NCI-H2081 (cell line): ENCODE measurements at regions not wholly inside any gene's neighbourhood (a gene's known extent, or its start where the extent isn't known, plus 50 kb on each side); places are given as distances from the start of the nearest gene placed in this dataset.

Experiments
- DNase-seq, 2 experiments: peaks; one replicate each; lab custom pipeline; 2025; lab: John Stamatoyannopoulos, UW

- peak; percentile 17 to 72 for DNase-seq
Observed at GRCh38 chr10:14468023-14468441, 137.3 kb upstream of the FRMD4A start.

DNA sequence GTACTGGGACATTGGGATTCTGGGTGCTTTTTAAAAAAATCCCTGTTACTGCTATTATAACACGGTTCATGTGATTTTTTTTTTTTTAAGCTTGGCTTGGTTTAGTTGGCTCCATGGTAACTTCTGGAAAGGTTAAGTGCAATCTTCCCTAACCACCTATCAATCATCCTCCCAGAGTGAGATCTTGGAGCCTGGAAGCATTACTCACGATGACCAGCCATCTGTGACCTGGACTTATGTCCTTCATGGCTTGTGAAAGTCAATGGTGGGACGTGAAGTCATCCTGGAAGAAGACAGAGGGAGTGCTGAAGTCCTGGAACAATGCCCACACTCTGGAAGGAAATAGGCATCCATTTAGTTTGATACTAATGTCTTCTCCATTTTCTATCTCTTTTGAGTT is 135.5 kb upstream of the FRMD4A start:
- DNase-seq: no peak

- DNase-seq: no peak
Observed at GRCh38 chr10:14460447-14460846, 129.7 kb upstream of the FRMD4A start.

DNA sequence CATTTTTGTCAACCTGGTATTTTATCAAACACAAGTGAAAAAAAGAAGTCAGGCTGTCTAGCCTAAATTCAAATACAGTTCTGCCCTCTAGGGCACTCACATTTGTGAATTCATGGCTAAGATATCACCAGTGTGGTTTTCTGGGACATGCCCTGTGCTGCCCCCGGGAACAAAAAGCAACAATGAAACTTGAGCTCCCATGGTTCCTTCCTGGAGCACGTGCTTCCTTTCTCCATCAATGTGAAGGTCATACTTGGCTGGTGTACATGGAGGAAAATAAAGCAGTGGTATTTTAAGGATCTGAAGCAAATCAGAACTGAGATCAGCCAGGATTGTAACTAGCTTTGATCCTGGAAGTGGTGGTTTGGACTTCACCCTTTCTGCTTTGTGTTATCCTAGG is 128.9 kb upstream of the FRMD4A start:
- no peak for DNase-seq

GRCh38 chr10:14456870-14457266 is 126.1 kb upstream of the FRMD4A start:
- DNase-seq: no peak

DNA sequence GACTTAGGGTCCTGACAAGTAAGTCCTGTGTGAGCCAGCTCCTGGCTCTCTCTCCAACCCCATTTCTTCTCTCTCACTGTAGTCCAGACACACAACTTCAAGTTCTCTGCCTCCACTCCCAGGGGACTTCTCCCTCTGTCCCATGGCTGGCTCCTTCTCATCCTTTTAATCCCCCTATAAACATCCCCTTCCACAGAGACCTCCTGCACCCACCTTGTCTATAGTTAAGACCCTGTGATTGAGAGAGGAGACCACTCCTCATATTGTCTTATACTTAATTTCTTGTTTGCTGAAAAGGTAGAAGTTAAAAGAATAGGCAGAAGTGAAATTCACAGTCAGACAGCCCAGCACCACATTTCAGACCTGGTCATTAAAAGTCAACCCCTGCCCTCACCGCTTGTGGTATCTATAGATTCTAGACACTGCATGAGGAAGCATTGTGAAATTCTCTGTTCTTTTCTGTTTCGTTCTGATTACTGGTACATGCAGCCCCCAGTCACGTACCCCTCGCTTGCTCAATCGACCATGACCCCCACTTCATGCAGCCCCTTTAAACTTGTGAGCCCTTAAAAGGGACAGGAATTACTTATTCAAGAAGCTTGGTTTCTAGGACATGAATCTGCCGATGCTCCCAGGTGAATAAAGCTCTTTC is 125.6 kb upstream of the FRMD4A start:
- DNase-seq: no peak

- DNase-seq: no peak
Observed at GRCh38 chr10:14454629-14455028, 123.9 kb upstream of the FRMD4A start.

DNA sequence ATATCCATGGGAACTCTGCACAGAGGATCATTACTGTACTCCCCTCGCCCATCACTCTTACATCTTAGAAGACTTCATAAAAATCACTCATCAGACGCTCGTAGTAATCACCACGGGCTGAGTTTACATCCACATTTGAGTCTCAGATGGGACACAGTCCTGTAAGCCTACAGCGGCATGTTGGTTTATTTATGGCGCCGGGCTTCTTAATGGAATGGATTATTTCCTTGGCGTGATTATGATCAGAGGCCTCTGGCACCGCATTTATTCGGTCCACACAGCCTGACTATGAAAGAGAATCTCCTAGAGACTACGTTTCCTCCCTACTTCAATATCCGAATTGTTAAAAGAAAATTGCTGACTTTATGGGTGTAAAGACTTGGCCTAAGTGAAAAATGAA is 123.5 kb upstream of the FRMD4A start:
- no peak for DNase-seq

DNA sequence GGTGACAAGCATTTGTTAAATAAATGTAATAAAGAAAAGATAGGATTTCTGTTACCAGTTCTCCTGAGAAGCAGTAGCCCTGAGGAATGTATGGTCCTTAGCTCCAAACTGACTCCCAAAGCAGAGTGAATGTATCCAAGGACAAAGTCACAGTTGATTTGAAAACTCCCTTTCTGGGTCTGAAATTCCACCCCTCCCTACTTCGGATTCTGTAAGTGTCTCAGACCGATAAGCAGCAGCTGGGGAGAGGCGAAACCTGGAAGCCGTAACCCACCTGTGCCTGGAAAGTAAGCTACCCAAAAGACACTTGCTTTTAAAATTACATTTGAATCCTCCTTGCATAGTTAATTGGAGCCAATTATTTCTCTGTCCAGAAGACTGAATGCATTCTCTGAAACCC is 122.9 kb upstream of the FRMD4A start:
- no peak for DNase-seq

- no peak for DNase-seq
Observed at GRCh38 chr10:14451341-14451740, 120.6 kb upstream of the FRMD4A start.

GRCh38 chr10:14450041-14450491 is 119.3 kb upstream of the FRMD4A start:
- DNase-seq: no peak

DNA sequence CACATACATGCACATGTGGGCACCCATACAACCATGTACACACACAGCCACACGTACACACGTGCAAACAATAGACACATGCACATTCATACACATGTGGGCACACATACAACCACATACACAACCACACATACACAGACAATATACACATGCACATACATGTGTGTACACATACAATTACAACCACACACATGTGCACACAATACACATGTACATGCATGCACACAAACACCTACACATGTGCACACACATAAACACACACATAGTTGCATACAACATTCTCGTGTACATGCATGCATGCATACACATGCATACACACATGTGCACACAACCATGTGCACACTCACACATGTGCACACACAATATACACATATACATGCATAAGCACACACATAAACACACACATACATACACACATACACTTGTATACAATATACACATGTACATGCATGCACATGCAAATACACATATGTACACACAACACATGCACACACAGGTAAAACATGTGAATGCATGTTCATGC is 118.6 kb upstream of the FRMD4A start:
- DNase-seq: no peak

DNA sequence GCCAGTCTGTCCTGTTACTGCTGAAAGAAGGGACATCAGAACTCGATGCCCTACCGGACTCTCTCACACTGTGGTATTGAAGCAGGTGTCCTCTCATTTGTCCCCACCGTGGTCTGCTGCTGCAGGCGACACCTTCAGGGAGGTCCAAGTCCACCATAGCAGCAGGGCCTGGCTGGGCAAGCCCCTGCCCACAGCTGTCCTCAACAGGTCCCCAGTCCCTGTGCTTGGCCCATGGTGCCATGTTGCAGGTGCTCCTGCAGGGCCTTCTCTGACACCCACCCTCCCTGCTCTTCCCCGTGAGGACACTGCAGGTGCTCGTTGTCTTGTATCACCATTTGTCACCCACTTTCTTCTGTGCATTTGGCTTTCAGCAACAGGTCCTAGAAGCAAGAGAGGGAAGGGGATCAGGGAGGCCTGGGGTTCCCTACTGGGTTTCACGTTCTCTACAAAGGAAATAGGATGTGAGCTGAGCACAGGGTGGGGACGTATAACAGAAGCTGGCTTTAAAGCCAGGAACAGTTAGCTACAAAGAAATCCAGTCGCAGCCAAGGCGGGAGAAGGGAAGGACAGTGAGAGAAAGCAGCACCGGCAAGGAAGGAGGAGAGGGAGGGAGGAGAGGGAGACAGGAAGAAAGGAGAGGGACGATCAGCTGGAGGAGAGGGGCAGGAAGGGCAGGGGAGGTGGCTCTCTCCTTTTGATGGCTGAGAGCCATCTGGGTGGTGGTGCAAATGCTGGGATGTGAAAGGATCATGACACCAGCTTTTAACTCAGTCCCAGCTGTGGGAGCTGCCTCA is 117.7 kb upstream of the FRMD4A start:
- DNase-seq: no peak

DNA sequence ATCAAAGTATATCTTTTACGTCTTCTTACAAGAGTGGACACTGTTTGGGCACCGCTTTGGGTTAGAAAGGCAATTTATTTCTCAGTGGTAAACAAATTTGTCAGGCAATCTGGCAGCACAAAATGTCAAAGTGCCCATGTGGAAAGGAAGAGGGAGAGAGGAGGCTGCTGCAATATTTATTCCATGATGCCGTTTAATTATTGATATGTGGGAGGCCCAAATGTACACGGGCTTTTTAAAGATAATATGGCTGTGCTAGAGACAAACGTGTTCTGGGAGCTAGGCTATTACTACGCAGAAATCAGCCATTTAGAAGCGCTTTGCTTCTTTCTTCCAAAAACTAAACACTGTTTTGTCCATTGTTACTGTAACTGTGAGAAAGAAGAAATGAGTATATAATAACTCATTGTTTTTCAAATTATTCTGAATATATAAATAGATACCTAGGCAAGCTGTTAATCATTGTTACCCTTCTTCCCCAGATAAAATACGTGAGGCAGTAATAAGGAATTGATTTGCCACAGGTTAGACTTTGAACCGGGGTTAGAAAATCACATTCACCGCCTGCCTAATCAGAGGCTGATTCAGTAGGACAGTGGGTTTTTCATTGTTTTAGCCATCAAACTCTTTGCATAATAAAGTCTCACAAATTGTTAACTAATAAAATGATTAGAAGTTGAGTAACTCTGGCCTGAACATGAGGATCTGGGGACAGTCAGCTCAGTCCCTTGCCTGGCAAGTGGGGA is 116.5 kb upstream of the FRMD4A start:
- DNase-seq: no peak

DNA sequence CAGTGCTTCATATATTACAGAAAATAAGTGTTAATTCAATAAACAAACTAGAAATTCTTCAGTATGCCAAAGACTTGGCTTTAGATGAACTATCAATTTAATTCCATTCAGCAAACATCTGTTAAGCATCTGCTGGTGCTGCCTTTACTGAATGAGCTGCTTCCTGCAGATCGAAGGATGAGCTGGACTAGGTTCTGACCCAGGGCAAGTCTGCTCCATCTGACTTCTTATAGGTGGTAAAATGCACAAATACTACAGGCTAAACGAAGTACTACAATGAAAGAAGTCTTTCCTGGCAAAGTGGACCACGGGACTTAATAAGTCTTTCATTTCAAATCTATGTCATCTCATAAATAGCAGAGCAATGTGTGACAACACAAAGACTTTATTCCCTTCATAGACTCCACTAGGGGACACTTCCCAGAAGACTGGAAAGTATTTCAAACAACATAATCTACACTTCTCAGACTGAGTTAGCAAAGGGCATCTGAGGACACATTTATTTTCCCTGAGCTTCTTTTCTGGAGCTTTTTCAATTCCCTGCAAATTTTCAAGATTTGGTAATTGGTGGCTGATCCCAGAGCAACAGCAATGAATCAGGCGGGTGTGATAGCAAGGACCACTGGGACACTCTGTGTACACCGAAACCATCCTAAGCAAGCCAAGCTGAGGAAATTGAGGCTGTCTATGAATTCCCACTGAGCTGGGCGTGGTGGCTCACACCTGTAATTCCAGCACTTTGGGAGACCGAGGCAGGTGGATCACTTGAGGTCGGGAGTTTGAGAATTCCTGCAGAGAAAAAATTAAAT is 108.9 kb upstream of the FRMD4A start:
- DNase-seq: no peak

- DNase-seq: no peak
Observed at GRCh38 chr10:14438576-14438975, 107.9 kb upstream of the FRMD4A start.

- no peak for DNase-seq
Observed at GRCh38 chr10:14438057-14438456, 107.3 kb upstream of the FRMD4A start.

DNA sequence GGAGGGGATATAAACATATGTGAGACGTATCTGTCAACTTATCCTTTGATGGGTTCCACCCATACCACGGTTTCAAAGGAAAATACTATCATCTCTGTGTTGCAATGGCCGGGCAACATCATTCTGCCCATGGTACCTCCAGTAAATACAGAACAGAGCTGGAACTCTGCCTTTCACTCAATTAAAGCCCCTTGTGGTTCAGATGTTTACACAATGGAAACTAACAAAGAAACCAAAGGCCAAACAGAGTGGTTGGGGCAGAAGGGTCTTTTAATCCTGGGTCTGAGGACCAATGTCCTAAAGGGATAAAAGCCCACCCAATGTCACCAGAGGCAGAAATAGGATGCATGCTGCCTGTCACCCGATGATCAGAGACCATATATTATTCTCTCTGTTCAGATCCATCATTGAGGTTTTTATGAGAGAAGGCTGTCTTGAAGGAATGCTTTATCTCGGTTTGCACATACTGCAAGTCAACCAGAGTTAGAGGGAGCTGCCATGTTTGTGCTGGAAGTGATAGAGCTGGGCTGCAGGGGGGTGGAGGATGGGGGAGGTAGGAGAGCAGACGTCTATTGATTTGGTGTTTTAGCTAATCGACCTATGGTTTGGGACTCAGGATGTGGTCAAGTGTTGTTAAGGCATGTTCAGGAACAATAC is 105.4 kb upstream of the FRMD4A start:
- no peak for DNase-seq

- DNase-seq: no peak
Observed at GRCh38 chr10:14433147-14433546, 102.4 kb upstream of the FRMD4A start.

DNA sequence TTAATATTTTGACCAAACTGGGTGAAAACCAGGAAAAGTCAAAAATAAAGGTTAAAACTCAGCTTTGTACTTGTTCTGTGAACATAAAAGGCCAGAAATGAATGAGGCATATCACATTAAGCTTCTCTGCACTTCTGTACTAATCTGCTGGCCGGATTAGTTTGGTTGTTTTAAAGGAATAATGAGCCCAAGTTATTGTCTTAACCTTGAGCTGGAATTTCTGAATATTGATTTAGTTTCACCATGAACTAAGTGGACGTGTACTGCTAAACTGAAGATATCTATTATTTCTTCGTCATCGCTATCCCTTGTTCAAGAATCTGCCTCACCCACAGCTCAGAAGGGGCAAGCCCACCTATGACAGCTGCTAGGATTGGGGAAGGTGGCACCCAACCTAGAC is 101.1 kb upstream of the FRMD4A start:
- DNase-seq: no peak

DNA sequence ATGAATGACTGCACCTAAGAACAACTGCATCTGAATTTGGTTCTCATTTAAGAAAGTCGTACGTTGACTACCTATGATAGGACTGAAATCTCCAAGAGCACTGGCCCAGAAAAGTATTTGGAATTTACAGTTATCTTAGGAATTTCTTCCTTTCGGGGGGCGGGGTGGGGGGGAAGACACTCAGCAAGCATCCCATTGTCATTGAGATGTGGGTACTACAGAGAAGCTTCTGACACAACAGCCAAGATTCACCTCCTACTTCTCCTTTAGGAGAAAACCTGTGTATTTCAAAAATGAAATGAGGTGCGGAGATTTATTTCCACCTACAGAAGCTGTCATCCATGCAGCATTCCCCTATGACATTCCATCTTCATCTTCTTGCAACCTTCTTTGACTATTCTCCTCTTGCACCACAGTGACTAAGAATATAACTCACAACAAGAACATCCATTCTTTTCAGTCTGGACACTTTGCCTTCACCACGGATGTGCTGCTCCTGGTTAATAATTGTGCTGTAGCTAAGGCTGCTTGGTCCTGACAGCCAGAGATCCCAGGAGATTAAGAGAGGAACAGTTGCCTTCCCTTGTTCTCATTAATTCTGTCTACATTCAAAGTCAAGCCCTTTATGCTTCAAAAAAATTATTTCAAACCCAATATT is 98.4 kb upstream of the FRMD4A start:
- DNase-seq: no peak
